ENCODE measurements at regions not wholly inside any gene's neighbourhood (a gene's known extent, or its start where the extent isn't known, plus 50 kb on each side); places are given as distances from the start of the nearest gene placed in this dataset.
A peak's percentile ranks its signal among the peaks of the same experiment; 100 is the strongest.

DNA sequence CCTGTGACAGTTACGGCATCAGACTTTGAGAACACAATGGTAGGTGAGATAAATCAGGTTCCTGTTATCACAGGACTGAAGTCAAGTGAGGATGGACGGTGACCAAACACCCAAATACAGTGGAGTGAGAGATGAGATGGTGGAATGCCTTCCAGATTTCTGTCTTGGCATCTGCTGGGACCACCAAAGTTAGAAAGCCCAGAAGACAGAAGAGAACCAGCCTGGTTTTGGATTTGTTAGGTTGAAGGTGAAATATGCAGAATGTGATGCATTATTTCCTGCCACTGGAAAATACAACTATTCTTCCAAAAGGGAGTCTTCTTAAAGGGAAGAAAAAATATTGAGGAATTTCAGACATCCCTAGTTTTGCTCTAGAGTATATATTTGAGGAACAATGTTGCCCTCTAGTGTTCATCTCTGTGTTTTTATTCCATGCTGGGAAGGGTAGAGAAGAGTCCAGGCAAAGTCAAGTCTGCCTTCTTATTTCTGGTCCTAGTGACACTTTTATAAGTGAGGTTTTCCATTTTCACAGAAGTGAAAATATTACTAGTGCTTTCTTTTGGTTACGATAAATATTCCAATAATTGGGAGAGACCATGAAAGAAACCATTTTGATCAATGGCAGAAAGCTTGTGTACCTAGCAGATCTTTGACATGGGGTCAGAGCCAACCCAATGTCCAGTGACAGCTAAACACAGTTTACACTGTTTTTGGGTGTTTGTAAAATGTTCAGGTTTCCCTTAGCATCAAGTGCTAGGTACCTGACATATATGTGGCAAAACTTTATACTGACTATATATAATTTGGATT lies 142.3 kb upstream of the ANKH start:
- TF ChIP-seq EZH2 (IDR thresholded peaks at IDR 0.05; ENCODE audit: borderline replicate concordance, insufficient read depth, low read depth, low read length, poor library complexity, severe bottlenecking), result no peak
- TF ChIP-seq, protein P1, sequence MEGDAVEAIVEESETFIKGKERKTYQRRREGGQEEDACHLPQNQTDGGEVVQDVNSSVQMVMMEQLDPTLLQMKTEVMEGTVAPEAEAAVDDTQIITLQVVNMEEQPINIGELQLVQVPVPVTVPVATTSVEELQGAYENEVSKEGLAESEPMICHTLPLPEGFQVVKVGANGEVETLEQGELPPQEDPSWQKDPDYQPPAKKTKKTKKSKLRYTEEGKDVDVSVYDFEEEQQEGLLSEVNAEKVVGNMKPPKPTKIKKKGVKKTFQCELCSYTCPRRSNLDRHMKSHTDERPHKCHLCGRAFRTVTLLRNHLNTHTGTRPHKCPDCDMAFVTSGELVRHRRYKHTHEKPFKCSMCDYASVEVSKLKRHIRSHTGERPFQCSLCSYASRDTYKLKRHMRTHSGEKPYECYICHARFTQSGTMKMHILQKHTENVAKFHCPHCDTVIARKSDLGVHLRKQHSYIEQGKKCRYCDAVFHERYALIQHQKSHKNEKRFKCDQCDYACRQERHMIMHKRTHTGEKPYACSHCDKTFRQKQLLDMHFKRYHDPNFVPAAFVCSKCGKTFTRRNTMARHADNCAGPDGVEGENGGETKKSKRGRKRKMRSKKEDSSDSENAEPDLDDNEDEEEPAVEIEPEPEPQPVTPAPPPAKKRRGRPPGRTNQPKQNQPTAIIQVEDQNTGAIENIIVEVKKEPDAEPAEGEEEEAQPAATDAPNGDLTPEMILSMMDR (IDR thresholded peaks at IDR 0.05), result peak; percentile 76
- POLR2A ChIA-PET, result no interaction called here
- Histone ChIP-seq H4K20me1 (ENCODE audit: control insufficient read depth, insufficient read depth, low read length, poor library complexity, severe bottlenecking) (no peaks in the 10 kb centered on the region), H3K9ac (ENCODE audit: low read length) (no peak overlapping the region), H3K79me2 (ENCODE audit: control insufficient read depth, insufficient read depth, low read length) (no peaks in the 10 kb centered on the region), H3K4me1 (ENCODE audit: control insufficient read depth in 2 of 2, insufficient read depth in 2 of 2, low read length in 2 of 2) (no peaks in the 10 kb centered on the region), H3K27ac (ENCODE audit: low read length in 2 of 2) (no peak overlapping the region), H3K4me3 (ENCODE audit: control extremely low read depth in 1 of 5, extremely low read depth in 1 of 5, insufficient read depth in 1 of 5, low read depth in 2 of 5, low read length in 4 of 5) (no peak overlapping the region), H3K4me2 (replicated peaks; ENCODE audit: low read depth, low read length, poor library complexity, severe bottlenecking) (no peak overlapping the region), H3K9me3 (ENCODE audit: control extremely low read depth in 1 of 3, control insufficient read depth in 2 of 3, insufficient read depth in 1 of 3, low read length in 2 of 3) (no peaks in the 10 kb centered on the region), H3K27me3 (replicated peaks in 1 of 4; ENCODE audit: control extremely low read depth in 1 of 4, control insufficient read depth in 3 of 4, insufficient read depth in 4 of 4, low read length in 3 of 4) (peaks cover 0 to 3% (median 0%) of the 10 kb centered on the region in 4 experiments), H2AFZ (ENCODE audit: insufficient read depth, low read depth, low read length, poor library complexity, severe bottlenecking) (no peak overlapping the region), H3K36me3 (replicated peaks in 1 of 2; ENCODE audit: control extremely low read depth in 1 of 2, control insufficient read depth in 1 of 2, extremely low read depth in 1 of 2, insufficient read depth in 2 of 2, low read length in 1 of 2) (no peaks in the 10 kb centered on the region)
- peak; percentile 57 for ATAC-seq (ENCODE audit: low read depth)
- peaks cover 9% of the 10 kb centered on the region for H3K27me3 Mint-ChIP-seq
- DNase-seq, result peak; percentile 59
- intact Hi-C loops (cut with micrococcal nuclease), result loop anchor here (1.0 kb wide), 1 partner anchor 287 kb away; no protein-coding TSS in a partner anchor
- H3K4me3 Mint-ChIP-seq, result no peak overlapping the region
- no peaks in the 10 kb centered on the region for H3K9me3 Mint-ChIP-seq (ENCODE audit: insufficient read depth)
- H3K4me1 Mint-ChIP-seq, result no peaks in the 10 kb centered on the region
- WGBS (ENCODE audit: insufficient coverage), result 10% methylated on average over 2 of the region's 3 CpGs
- CTCF ChIA-PET, result interaction anchor here (0.8 to 3.9 kb wide), 13 partner anchors 9 to 330 kb away, joined by 3 to 30 read pairs (median 7); no protein-coding TSS in a partner anchor
- no peak overlapping the region for H3K27ac Mint-ChIP-seq

GRCh38 chr5:15012061-15012460 lies 140.5 kb upstream of the ANKH start:
- TF ChIP-seq, protein P1 (IDR thresholded peaks at IDR 0.05), result no peak
- no peak for TF ChIP-seq EZH2 (IDR thresholded peaks at IDR 0.05; ENCODE audit: borderline replicate concordance, insufficient read depth, low read depth, low read length, poor library complexity, severe bottlenecking)
- no peak overlapping the region for H3K9ac ChIP-seq (ENCODE audit: low read length)
- no peak overlapping the region for H3K4me3 ChIP-seq (ENCODE audit: control extremely low read depth in 1 of 5, extremely low read depth in 1 of 5, insufficient read depth in 1 of 5, low read depth in 2 of 5, low read length in 4 of 5)

More at GRCh38 chr5:15012061-15012460, 140.5 kb upstream of the ANKH start:
- no peak overlapping the region for H3K4me2 ChIP-seq (replicated peaks; ENCODE audit: low read depth, low read length, poor library complexity, severe bottlenecking)
- no peaks in the 10 kb centered on the region for H3K36me3 ChIP-seq (replicated peaks in 1 of 2; ENCODE audit: control extremely low read depth in 1 of 2, control insufficient read depth in 1 of 2, extremely low read depth in 1 of 2, insufficient read depth in 2 of 2, low read length in 1 of 2)
- DNase-seq (no peak), ATAC-seq (ENCODE audit: low read depth) (no peak)
- no peaks in the 10 kb centered on the region for H3K9me3 Mint-ChIP-seq (ENCODE audit: insufficient read depth)
- H3K79me2 ChIP-seq (ENCODE audit: control insufficient read depth, insufficient read depth, low read length), result no peaks in the 10 kb centered on the region
- peaks cover 15% of the 10 kb centered on the region for H3K27me3 Mint-ChIP-seq
- peaks cover 0 to 3% (median 1%) of the 10 kb centered on the region in 4 experiments for H3K27me3 ChIP-seq (replicated peaks in 1 of 4; ENCODE audit: control extremely low read depth in 1 of 4, control insufficient read depth in 3 of 4, insufficient read depth in 4 of 4, low read length in 3 of 4)
- no peaks in the 10 kb centered on the region for H4K20me1 ChIP-seq (ENCODE audit: control insufficient read depth, insufficient read depth, low read length, poor library complexity, severe bottlenecking)
- H3K4me3 Mint-ChIP-seq, result no peak overlapping the region
- H3K27ac ChIP-seq (ENCODE audit: low read length in 2 of 2), result no peak overlapping the region
- H3K4me1 ChIP-seq (ENCODE audit: control insufficient read depth in 2 of 2, insufficient read depth in 2 of 2, low read length in 2 of 2), result no peaks in the 10 kb centered on the region
- H3K4me1 Mint-ChIP-seq, result no peaks in the 10 kb centered on the region
- no peak overlapping the region for H3K27ac Mint-ChIP-seq
- H3K9me3 ChIP-seq (ENCODE audit: control extremely low read depth in 1 of 3, control insufficient read depth in 2 of 3, insufficient read depth in 1 of 3, low read length in 2 of 3), result no peaks in the 10 kb centered on the region
- H2AFZ ChIP-seq (ENCODE audit: insufficient read depth, low read depth, low read length, poor library complexity, severe bottlenecking), result no peak overlapping the region
- intact Hi-C loops (cut with micrococcal nuclease), result no loop called here
- CTCF ChIA-PET, result interaction anchor here (1.0 to 1.3 kb wide), 2 partner anchors 9 to 285 kb away, joined by 3 read pairs; no protein-coding TSS in a partner anchor
- POLR2A ChIA-PET, result no interaction called here

Data from B cell (primary cell).